MM.1S (cell line): ENCODE measurements at regions not wholly inside any gene's neighbourhood (a gene's known extent, or its start where the extent isn't known, plus 50 kb on each side); places are given as distances from the start of the nearest gene placed in this dataset.

ENCODE experiments used
- DNase-seq: peaks from one replicate; pipeline ENCODE4 v3.0.0-alpha.2; 2015
- H2AFZ ChIP-seq: fragments of 300-600 bp; sonication (generic); 2 replicates; pipeline ENCODE4 v1.6.0; 2016; ENCODE audit warnings: antibody characterized with exemption, low read length
- H3F3A ChIP-seq: fragments of 300-600 bp; sonication (generic); 2 replicates; pipeline ENCODE4 v1.6.1; 2016; ENCODE audit warnings: mild to moderate bottlenecking, antibody characterized with exemption, low read length, moderate library complexity, mixed read lengths; ENCODE audit not compliant: insufficient read depth
- H3K27ac ChIP-seq: fragments of 300-600 bp; sonication (generic); 2 replicates; pipeline ENCODE4 v1.5.1; 2016; ENCODE audit warnings: mild to moderate bottlenecking, low read length
- H3K27me3 ChIP-seq: fragments of 300-600 bp; sonication (generic); replicated peaks from 2 replicates; pipeline ENCODE4 v1.6.0; 2016; ENCODE audit warnings: low read length; ENCODE audit not compliant: insufficient read depth
- H3K36me3 ChIP-seq: fragments of 300-600 bp; sonication (generic); replicated peaks from 2 replicates; pipeline ENCODE4 v1.6.1; 2016; ENCODE audit warnings: mild to moderate bottlenecking, low read length, mixed read lengths; ENCODE audit not compliant: insufficient read depth
- H3K4me1 ChIP-seq: fragments of 300-600 bp; sonication (generic); 2 replicates; pipeline ENCODE4 v1.6.1; 2016; ENCODE audit warnings: low read length, mixed read lengths
- H3K4me2 ChIP-seq: fragments of 300-600 bp; sonication (generic); 2 replicates; pipeline ENCODE4 v1.6.0; 2016; ENCODE audit warnings: low read depth, low read length
- H3K4me3 ChIP-seq: fragments of 300-600 bp; sonication (generic); 2 replicates; pipeline ENCODE4 v1.5.1; 2016; ENCODE audit warnings: low read length, mixed read lengths
- H3K79me2 ChIP-seq: fragments of 300-600 bp; sonication (generic); 2 replicates; pipeline ENCODE4 v1.6.1; 2016; ENCODE audit warnings: mixed run types, low read length, mixed read lengths
- H3K9ac ChIP-seq: fragments of 300-600 bp; sonication (generic); 2 replicates; pipeline ENCODE4 v1.6.1; 2016; ENCODE audit warnings: low read length, mixed read lengths
- H3K9me2 ChIP-seq: fragments of 300-600 bp; sonication (generic); replicated peaks from 2 replicates; pipeline ENCODE4 v1.6.1; 2016; ENCODE audit warnings: mild to moderate bottlenecking, low read length, mixed read lengths; ENCODE audit not compliant: insufficient read depth
- H3K9me3 ChIP-seq: fragments of 300-600 bp; sonication (generic); replicated peaks from 2 replicates; pipeline ENCODE4 v1.6.1; 2016; ENCODE audit warnings: mild to moderate bottlenecking, low read length, mixed read lengths; ENCODE audit not compliant: insufficient read depth
- H4K20me1 ChIP-seq: fragments of 300-600 bp; sonication (generic); 2 replicates; pipeline ENCODE4 v1.6.1; 2016; ENCODE audit warnings: mild to moderate bottlenecking, low read length, moderate library complexity, mixed read lengths; ENCODE audit not compliant: insufficient read depth
- EZH2 ChIP-seq: fragments of 300-600 bp; sonication (generic); optimal IDR thresholded peaks from 2 replicates; pipeline ENCODE3; 2017; ENCODE audit warnings: low read depth, mild to moderate bottlenecking, antibody characterized with exemption, low read length, mixed read lengths
- EZH2phosphoT487 ChIP-seq: fragments of 300-600 bp; sonication (generic); IDR thresholded peaks from 2 replicates; pipeline ENCODE4 v1.6.1; 2018; ENCODE audit warnings: antibody characterized with exemption, low read length
- TF ChIP-seq, protein P1 (sequence below): fragments of 300-600 bp; sonication (generic); IDR thresholded peaks from 2 replicates; pipeline ENCODE4 v1.5.1; 2016; ENCODE audit warnings: antibody characterized with exemption, low read length, mixed read lengths

DNA sequence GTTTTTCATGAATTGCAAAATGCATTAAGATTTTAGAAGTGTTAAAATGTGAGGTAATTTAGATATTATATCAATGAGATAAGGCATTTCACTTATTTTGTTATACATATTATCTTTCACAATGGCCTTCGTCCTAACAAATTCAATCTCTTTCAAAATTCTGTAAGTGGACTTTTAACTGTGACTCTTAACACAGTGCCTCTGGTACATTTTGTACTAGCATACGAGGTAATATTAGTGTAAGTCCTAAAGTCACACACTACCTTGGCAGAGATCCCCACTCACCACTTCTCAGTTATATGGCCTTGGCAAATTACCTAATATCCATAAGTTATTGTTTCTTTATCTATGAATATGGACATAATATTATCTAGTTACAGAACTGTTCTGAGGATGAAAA is 101.3 kb upstream of the SLITRK6 start:
- no peaks in the 10 kb centered on the region for H3F3A ChIP-seq
- no peak overlapping the region for H3K27ac ChIP-seq
- TF ChIP-seq EZH2phosphoT487 (no peak), EZH2 (no peak)
- TF ChIP-seq, protein P1, sequence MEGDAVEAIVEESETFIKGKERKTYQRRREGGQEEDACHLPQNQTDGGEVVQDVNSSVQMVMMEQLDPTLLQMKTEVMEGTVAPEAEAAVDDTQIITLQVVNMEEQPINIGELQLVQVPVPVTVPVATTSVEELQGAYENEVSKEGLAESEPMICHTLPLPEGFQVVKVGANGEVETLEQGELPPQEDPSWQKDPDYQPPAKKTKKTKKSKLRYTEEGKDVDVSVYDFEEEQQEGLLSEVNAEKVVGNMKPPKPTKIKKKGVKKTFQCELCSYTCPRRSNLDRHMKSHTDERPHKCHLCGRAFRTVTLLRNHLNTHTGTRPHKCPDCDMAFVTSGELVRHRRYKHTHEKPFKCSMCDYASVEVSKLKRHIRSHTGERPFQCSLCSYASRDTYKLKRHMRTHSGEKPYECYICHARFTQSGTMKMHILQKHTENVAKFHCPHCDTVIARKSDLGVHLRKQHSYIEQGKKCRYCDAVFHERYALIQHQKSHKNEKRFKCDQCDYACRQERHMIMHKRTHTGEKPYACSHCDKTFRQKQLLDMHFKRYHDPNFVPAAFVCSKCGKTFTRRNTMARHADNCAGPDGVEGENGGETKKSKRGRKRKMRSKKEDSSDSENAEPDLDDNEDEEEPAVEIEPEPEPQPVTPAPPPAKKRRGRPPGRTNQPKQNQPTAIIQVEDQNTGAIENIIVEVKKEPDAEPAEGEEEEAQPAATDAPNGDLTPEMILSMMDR = no peak
- no peaks in the 10 kb centered on the region for H3K9me3 ChIP-seq
- H3K9me2 ChIP-seq = no peaks in the 10 kb centered on the region
- DNase-seq = no peak
- no peak overlapping the region for H3K9ac ChIP-seq
- H4K20me1 ChIP-seq = no peaks in the 10 kb centered on the region
- no peaks in the 10 kb centered on the region for H3K4me1 ChIP-seq
- no peak overlapping the region for H2AFZ ChIP-seq
- H3K79me2 ChIP-seq = no peaks in the 10 kb centered on the region
- H3K36me3 ChIP-seq = no peaks in the 10 kb centered on the region
- no peaks in the 10 kb centered on the region for H3K27me3 ChIP-seq
- no peak overlapping the region for H3K4me2 ChIP-seq
- no peak overlapping the region for H3K4me3 ChIP-seq

DNA sequence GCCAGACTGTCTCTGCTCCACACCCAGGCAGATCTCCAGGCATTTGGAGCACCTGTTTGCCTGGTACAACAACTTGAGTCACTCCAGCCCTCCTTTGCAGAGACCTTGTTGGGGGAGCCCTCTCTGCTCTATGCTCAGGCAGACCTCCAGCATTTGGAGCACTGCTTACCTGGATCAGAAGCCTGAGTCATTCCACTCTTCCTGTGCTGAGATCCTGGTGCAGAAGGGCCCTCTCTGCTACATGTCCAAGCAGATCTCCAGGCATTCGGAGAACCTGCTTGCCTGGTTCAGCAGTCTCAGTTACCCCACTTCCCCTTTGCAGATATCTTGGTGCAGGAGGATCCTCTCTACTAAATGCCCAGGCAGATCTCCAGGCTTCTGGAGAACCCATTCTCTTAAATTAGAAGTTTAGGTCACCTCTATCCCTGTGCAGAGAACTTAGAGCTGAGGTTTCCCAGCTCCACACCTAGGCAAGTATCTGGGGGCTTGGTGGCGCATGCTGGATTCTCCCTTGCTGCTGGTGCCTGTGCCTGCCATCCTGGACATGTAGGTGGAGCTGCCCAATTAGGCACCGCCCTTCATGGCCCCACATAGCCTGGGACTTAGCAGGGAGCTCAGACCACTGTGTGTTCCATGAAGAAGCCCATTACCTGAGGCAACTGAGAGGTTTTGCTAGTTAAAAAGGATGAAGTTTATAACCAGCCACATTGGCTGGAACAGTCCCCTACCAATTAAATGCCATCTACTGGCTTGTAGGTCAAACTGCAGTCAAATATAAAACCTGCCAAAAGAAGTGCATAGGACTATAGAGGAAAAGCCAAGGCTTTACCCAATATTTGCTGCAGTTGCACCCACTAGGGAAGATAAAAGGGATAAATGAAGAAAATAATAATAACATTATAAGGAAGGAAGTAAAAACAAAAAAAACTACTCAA is 97.6 kb upstream of the SLITRK6 start:
- TF ChIP-seq, protein P1 = peak; percentile 31
- TF ChIP-seq EZH2phosphoT487 (no peak), EZH2 (no peak)
- Histone ChIP-seq H3K9ac (no peak overlapping the region), H3K27ac (no peak overlapping the region), H3K79me2 (no peaks in the 10 kb centered on the region), H2AFZ (0 out of 2 replicates have a peak overlapping the region, but pooled peaks have one; percentile 7), H3K36me3 (no peaks in the 10 kb centered on the region), H3K4me1 (no peaks in the 10 kb centered on the region), H3K4me3 (no peak overlapping the region), H3K27me3 (no peaks in the 10 kb centered on the region), H3K9me3 (no peaks in the 10 kb centered on the region), H3K4me2 (no peak overlapping the region), H3K9me2 (no peaks in the 10 kb centered on the region), H3F3A (no peaks in the 10 kb centered on the region), H4K20me1 (no peaks in the 10 kb centered on the region)
- no peak for DNase-seq

DNA sequence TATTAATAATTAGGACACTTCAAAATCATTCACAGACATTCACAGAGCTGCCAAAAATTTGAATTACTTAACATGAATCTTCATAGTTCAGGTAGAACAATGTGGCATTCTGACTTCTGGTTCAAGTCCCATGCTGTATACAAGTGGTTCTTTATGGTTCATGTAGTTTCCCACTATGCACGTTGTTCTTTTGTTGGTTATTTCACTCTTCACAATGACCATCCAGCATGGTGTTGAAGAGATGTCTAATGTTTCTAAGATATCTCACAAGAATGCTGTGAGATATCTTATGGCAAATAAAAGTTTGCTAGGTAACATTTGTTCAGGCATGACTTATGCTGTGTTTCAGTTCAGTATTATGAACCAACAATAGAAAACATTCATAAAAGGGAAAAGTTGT is 88.2 kb upstream of the SLITRK6 start:
- H4K20me1 ChIP-seq = no peaks in the 10 kb centered on the region
- TF ChIP-seq EZH2 (no peak), EZH2phosphoT487 (no peak)
- TF ChIP-seq, protein P1 = no peak
- H3K9me3 ChIP-seq = no peaks in the 10 kb centered on the region
- no peaks in the 10 kb centered on the region for H3K27me3 ChIP-seq
- no peaks in the 10 kb centered on the region for H3K79me2 ChIP-seq
- no peaks in the 10 kb centered on the region for H3K4me1 ChIP-seq
- no peak overlapping the region for H3K4me2 ChIP-seq
- no peaks in the 10 kb centered on the region for H3K9me2 ChIP-seq
- no peaks in the 10 kb centered on the region for H3F3A ChIP-seq
- H3K4me3 ChIP-seq = no peak overlapping the region
- H3K27ac ChIP-seq = no peak overlapping the region
- H2AFZ ChIP-seq = no peak overlapping the region
- no peak for DNase-seq
- no peak overlapping the region for H3K9ac ChIP-seq
- no peaks in the 10 kb centered on the region for H3K36me3 ChIP-seq
